ENCODE measurements at regions not wholly inside any gene's neighbourhood (a gene's known extent, or its start where the extent isn't known, plus 50 kb on each side); places are given as distances from the start of the nearest gene placed in this dataset.

DNA sequence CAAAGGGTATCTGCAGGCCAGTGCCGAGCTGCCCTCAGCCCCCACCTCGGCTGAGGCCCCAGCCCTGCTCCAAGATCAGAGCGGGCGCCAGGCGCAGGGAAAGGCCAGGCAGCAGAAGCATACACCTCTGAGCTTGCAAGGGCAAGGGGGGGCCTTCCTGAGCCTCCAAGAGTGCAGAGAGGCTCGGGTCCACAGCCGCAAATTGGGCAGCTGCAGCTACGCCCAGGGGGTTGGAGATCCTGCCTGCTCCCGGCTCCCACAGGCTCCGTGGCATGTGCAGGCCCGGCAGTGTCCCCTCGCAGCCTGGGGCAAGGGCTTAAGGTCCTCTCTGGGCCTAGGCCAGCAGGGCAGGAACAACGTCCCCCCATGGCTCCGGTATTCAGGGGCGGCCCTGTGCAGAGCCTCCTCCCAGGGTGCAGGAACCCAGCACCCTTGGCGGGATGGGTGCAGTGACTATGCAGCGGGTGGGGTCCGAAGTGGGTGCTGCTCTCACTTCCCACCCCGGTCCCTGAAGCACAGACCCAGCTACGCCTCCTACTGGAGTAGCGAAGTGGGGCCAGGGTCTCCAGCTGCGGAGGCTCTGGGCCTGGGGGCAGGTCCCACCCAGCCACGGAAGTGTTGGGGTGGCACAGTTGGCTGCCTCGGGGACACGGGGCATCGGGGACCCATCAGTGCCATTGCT lies 120.2 kb upstream of the TMEFF2 start:
- TF ChIP-seq, protein P1, sequence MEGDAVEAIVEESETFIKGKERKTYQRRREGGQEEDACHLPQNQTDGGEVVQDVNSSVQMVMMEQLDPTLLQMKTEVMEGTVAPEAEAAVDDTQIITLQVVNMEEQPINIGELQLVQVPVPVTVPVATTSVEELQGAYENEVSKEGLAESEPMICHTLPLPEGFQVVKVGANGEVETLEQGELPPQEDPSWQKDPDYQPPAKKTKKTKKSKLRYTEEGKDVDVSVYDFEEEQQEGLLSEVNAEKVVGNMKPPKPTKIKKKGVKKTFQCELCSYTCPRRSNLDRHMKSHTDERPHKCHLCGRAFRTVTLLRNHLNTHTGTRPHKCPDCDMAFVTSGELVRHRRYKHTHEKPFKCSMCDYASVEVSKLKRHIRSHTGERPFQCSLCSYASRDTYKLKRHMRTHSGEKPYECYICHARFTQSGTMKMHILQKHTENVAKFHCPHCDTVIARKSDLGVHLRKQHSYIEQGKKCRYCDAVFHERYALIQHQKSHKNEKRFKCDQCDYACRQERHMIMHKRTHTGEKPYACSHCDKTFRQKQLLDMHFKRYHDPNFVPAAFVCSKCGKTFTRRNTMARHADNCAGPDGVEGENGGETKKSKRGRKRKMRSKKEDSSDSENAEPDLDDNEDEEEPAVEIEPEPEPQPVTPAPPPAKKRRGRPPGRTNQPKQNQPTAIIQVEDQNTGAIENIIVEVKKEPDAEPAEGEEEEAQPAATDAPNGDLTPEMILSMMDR (IDR thresholded peaks at IDR 0.05): no peak
- TF ChIP-seq EZH2 (IDR thresholded peaks at IDR 0.05; ENCODE audit: borderline replicate concordance, insufficient read depth, low read depth, low read length, poor library complexity, severe bottlenecking): no peak

Measured in B cell (primary cell).